ENCODE measurements at regions not wholly inside any gene's neighbourhood (a gene's known extent, or its start where the extent isn't known, plus 50 kb on each side); places are given as distances from the start of the nearest gene placed in this dataset.

DNA sequence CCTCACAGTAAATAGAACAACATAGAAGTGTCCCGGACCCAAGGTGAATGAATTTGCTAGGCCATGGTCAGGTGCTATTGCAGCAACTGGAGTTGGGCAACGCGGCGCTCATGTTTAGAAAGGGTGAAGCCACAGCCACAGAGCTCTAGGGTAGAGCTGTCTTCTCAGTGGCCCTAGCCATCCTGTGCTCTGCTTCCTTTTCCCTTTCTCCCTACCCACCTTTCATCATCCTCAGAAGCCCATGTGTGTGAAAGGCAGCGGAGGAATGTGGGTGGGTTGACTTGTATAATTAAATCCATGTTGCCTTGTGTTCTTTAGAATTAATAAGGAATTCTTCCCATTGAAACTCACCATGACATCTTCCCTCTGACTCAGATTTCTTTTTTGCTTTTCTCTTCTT, 336.7 kb downstream of the OSR1 start (continued):
- TF ChIP-seq ZNF468 (CRISPR knock-in tag; IDR thresholded peaks at IDR 0.05) = no peak
- TF ChIP-seq REXO4 (CRISPR knock-in tag; IDR thresholded peaks at IDR 0.05; ENCODE audit: borderline replicate concordance) = no peak
- no peak for TF ChIP-seq ISX (CRISPR knock-in tag; conservative IDR thresholded peaks at IDR 0.05)
- peak; percentile 58; the same call in 1 of the 2 replicates for TF ChIP-seq ZNF12 (CRISPR knock-in tag; IDR thresholded peaks at IDR 0.05)
- TF ChIP-seq IRF1 (CRISPR knock-in tag; IDR thresholded peaks at IDR 0.05; ENCODE audit: low read depth) = no peak
- TF ChIP-seq EP300 (IDR thresholded peaks at IDR 0.05; ENCODE audit: low read depth in 2 of 2, low read length in 2 of 2) = no peak
- TF ChIP-seq EP300 (CRISPR knock-in tag; IDR thresholded peaks at IDR 0.05; ENCODE audit: borderline replicate concordance) = peak; percentile 17; the same call in 1 of the 2 replicates
- no peak for TF ChIP-seq TCF12 (IDR thresholded peaks at IDR 0.05)
- TF ChIP-seq TCF12 (CRISPR knock-in tag; IDR thresholded peaks at IDR 0.05) = no peak
- no peak for TF ChIP-seq JUNB (CRISPR knock-in tag; IDR thresholded peaks at IDR 0.05; ENCODE audit: borderline replicate concordance)
- TF ChIP-seq HES4 (CRISPR knock-in tag; IDR thresholded peaks at IDR 0.05; ENCODE audit: borderline replicate concordance) = no peak
- TF ChIP-seq ZNF253 (CRISPR knock-in tag; IDR thresholded peaks at IDR 0.05; ENCODE audit: borderline replicate concordance) = 0 out of 2 replicates have a peak, but pooled peaks have one; percentile 35
- no peak for TF ChIP-seq SRSF1 (optimal IDR thresholded peaks at IDR 0.05; ENCODE audit: low read depth, low read length)
- TF ChIP-seq SSRP1 (CRISPR knock-in tag; IDR thresholded peaks at IDR 0.05) = no peak
- no peak for TF ChIP-seq ZNF672 (CRISPR knock-in tag; IDR thresholded peaks at IDR 0.05)
- TF ChIP-seq ZBTB21 (CRISPR knock-in tag; IDR thresholded peaks at IDR 0.05) = no peak
- TF ChIP-seq, protein P1, sequence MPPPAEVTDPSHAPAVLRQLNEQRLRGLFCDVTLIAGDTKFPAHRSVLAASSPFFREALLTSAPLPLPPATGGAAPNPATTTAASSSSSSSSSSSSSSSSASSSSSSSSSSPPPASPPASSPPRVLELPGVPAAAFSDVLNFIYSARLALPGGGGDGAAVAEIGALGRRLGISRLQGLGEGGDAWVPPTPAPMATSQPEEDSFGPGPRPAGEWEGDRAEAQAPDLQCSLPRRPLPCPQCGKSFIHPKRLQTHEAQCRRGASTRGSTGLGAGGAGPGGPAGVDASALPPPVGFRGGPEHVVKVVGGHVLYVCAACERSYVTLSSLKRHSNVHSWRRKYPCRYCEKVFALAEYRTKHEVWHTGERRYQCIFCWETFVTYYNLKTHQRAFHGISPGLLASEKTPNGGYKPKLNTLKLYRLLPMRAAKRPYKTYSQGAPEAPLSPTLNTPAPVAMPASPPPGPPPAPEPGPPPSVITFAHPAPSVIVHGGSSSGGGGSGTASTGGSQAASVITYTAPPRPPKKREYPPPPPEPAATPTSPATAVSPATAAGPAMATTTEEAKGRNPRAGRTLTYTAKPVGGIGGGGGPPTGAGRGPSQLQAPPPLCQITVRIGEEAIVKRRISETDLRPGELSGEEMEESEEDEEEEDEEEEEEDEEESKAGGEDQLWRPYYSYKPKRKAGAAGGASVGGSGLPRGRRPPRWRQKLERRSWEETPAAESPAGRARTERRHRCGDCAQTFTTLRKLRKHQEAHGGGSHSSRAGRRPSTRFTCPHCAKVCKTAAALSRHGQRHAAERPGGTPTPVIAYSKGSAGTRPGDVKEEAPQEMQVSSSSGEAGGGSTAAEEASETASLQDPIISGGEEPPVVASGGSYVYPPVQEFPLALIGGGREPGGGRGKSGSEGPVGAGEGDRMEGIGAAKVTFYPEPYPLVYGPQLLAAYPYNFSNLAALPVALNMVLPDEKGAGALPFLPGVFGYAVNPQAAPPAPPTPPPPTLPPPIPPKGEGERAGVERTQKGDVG (CRISPR knock-in tag; IDR thresholded peaks at IDR 0.05; ENCODE audit: borderline replicate concordance) = no peak
- TF ChIP-seq NFKBIZ (CRISPR knock-in tag; IDR thresholded peaks at IDR 0.05) = no peak
- TF ChIP-seq HNRNPH1 (optimal IDR thresholded peaks at IDR 0.05; ENCODE audit: low read depth, low read length) = no peak
- TF ChIP-seq FOXJ3 (CRISPR knock-in tag; IDR thresholded peaks at IDR 0.05; ENCODE audit: borderline replicate concordance) = no peak
- no peak for TF ChIP-seq ZNF839 (CRISPR knock-in tag; IDR thresholded peaks at IDR 0.05; ENCODE audit: borderline replicate concordance)
- TF ChIP-seq ZNF720 (CRISPR knock-in tag; IDR thresholded peaks at IDR 0.05) = no peak
- no peak for TF ChIP-seq RFX3 (CRISPR knock-in tag; IDR thresholded peaks at IDR 0.05)
- no peak for TF ChIP-seq SOX13 (IDR thresholded peaks at IDR 0.05)
- peak in 1 of 2 experiments; percentile 27; a peak in 1 of 4 replicates for TF ChIP-seq SOX13 (CRISPR knock-in tag; conservative IDR thresholded peaks at IDR 0.05 in 1 of 2, IDR thresholded peaks at IDR 0.05 in 1 of 2)
- no peak for TF ChIP-seq MBD4 (IDR thresholded peaks at IDR 0.05; ENCODE audit: borderline replicate concordance, low read length)
- TF ChIP-seq GPBP1L1 (CRISPR knock-in tag; IDR thresholded peaks at IDR 0.05) = no peak
